GM18519 (cell line): ENCODE measurements at regions not wholly inside any gene's neighbourhood (a gene's known extent, or its start where the extent isn't known, plus 50 kb on each side); places are given as distances from the start of the nearest gene placed in this dataset.

ENCODE experiments used
- ATAC-seq: cut with Tn5 transposase; IDR thresholded peaks from one replicate; pipeline ENCODE4 v1.9.1; 2021; ENCODE audit warnings: mild to moderate bottlenecking, moderate library complexity; ENCODE audit not compliant: unreplicated experiment, low FRiP score

- ATAC-seq: no peak
Observed at GRCh38 chr9:109593612-109594011, 95.5 kb upstream of the PTPN3 start.

GRCh38 chr9:109597496-109597895, 99.4 kb upstream of the PTPN3 start:
- ATAC-seq: no peak

DNA sequence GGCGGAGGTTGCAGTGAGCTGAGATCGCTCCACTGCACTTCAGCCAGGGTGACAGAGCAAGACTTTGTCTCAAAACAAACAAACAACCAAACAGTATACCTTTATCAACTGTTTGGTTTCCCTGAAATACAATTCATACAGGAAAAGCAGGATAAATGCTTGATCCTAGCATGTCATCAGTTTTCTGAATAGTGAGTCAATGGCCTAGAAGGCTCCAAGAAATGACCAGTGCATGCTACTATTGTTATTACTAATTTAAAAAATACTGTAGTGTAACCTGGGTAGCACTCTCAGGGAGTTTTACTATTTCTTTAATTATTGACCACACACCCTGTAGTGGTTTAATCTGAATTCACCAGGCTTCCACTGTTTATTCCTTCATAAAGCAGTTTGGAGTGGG, 101.0 kb upstream of the PTPN3 start:
- no peak for ATAC-seq

DNA sequence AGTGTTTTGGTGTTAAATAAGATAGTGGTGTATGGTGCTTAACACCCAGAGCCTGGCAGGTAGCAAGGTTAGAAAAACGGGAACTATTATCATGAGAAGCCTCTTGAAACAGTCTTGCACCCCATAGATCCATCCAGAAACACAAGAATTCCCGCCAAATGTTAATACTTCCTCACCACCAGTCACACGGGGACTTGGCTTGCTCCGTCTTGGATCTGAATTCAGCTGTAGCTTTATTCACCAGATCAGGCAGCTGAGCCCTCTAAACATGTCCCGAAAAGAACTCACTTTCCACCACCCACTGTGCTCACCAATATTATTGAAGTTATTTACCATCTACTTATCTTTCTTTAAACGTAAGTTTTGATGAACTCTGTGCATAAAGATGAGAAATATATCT, 101.6 kb upstream of the PTPN3 start:
- ATAC-seq: no peak

DNA sequence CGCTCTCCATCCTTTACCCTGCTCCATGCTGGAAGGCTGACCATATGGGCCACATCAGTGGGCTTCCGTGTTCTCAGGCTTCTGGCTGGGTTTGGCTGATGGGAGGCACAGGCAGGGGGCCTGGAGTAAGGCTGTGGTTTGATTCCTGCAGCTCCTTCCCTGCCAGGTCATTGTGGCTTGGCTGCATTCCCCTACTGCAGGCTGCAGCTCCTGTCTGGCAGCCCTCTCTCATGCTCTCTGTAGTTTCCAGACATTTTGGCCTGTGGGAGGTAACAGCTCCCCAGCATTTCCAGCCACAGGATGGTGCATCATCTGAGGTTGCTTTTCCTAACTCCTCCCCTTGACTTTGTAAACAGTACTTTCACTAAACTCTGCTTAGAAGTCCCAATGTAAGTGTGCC, 102.0 kb upstream of the PTPN3 start:
- ATAC-seq: no peak

DNA sequence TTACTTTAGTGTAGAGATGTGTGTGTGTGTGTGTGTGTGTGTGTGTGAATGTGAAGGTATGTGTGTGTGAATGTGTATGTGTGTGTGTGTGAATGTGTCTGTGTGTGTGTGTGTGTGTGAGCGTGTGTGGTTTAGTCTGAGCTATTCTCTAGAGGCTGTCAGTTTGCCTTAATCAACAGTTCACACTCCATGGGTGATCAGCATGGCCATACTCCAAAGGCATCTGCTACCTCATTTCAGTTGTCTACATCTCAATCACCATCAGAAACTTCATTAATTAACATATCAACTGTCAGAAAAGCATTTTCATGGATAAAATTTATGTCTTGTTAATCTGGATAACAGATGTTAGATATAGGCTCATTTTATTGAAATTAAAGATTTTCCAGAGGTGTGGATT, 103.1 kb upstream of the PTPN3 start:
- ATAC-seq: no peak

- ATAC-seq: no peak
Observed at GRCh38 chr9:109602987-109603386, 104.9 kb upstream of the PTPN3 start.

DNA sequence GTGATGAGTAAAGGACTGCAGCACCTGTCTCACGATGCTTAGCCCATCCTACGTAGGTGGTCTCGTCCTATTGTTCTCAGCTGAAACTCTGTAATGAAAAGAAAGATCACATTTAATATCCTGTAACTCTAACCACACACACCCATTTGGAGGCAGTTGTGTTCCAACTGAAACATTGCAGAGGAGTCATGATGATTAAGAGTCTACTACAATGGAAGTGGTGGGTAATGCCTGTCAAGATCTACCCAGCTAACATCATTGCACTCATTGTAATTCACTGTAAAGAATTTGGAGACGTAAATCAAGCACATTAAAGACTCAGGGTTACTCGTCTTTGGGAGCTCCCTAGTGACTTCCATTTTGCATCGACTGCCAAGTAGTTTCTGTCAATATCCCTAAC, 106.0 kb upstream of the PTPN3 start:
- no peak for ATAC-seq

- no peak for ATAC-seq
Observed at GRCh38 chr9:109604781-109605180, 106.7 kb upstream of the PTPN3 start.

DNA sequence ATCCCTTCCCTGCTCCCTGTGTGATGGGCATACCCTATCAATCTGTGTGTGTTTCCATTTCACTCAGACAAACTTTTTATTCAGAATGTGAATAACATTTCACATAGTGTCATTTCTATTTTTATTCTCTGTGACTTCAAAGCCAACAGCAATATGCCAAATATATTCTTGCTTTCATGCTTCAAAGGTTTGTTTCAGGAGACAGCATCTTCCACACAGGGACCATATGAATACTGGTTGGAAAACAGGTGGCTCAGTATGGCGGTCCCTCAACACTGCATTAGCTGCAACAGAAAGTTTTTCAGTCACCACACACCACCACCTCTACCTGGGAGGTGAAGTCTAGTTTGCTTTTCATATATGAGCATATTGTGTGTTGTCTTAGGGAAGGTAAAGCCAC, 111.0 kb upstream of the PTPN3 start:
- no peak for ATAC-seq

- ATAC-seq: no peak
Observed at GRCh38 chr9:109616571-109617120, 118.5 kb upstream of the PTPN3 start.

- ATAC-seq: no peak
Observed at GRCh38 chr9:109619310-109619709, 121.2 kb upstream of the PTPN3 start.

DNA sequence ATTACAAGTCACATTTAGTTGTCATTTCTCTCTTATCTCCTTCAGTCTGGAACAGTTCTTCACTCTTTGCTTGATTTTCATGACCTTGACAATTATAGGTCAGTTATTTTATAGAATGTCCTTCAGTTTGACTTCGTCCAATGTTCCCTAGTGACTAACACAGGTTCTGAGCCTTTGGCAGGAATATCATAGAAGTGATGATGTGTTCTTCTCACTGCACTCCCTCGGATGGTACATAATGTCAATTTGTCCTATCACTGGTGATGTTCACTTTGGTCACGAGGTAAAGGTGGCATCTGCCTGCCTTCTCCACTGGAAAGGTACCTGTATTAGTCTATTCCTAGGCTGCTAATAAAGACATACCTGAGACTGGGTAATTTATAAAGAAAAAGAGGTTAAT, 126.0 kb upstream of the PTPN3 start:
- ATAC-seq: no peak

DNA sequence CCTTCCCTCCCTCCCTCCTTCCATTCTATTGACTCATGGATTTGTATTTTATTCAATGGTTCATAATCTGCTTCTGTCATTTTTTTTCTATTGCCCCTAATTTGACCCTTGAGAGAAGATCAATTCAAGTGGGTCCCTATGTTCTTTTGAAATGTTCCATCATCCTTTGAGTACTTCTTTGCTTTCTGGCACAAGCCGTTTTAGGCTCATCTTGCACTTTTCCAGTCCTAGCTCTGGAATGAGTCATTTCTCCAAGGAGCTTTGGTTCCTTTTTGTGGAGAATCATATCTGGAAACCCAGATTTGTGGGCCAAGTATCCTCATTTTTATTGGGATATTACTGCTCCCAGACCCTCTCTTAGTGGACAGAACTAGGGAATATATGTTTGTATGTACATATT, 126.8 kb upstream of the PTPN3 start:
- no peak for ATAC-seq

DNA sequence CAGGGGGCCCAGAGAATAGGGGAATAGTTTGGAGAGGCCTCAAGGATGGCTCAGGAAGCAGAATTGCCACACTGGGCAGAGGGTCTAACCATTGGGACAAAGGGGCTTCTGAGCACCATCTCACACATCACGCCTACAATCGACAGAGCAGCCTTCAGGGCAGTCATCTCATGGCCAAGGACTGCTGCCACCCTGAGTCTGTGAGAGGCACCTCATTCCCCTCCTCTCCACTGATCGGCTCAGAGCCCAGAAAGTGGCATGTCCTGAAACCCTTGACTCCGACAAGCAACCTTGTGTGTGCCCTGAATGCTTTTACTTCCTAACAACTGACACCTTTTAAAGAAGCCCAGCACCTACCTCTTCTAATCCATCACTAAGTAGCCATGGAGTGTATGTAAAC, 128.9 kb upstream of the PTPN3 start:
- no peak for ATAC-seq

DNA sequence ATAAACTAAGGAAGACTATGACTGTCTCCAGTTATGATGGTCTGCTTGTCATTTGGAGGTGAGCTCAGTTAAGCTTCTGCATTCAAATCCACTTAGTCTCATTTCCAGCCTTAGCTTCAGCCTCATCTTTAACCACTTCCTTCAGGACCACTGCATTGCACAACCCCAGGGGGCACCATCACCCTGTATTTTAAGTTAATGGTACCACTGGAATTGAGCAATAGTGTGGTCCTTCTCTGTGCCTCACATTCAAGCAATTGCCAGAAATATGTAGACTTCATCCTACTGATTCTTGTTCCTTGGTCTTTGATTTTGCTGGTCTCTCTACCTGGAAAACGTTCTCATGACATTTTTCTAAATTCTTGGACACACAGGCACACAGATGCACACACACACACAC, 131.5 kb upstream of the PTPN3 start:
- no peak for ATAC-seq

DNA sequence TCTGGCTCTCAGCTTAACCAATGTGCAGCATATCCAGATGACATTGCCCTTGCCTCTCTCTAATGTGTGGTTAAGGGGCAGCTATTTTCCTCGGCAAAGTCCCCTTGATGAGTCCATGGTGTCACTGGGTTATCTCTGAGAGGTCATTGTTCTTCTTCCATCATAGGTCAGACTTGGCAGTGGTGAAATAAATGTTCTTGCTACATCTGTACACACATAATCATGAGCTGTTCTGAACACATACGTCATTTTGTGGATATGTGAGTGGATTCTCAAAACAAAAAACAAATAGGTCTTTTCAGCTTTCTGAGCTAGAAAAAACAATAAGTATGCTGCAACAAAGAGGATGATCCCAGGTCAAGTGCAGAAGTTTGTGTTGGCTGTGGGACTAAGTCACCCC, 134.7 kb upstream of the PTPN3 start:
- no peak for ATAC-seq

DNA sequence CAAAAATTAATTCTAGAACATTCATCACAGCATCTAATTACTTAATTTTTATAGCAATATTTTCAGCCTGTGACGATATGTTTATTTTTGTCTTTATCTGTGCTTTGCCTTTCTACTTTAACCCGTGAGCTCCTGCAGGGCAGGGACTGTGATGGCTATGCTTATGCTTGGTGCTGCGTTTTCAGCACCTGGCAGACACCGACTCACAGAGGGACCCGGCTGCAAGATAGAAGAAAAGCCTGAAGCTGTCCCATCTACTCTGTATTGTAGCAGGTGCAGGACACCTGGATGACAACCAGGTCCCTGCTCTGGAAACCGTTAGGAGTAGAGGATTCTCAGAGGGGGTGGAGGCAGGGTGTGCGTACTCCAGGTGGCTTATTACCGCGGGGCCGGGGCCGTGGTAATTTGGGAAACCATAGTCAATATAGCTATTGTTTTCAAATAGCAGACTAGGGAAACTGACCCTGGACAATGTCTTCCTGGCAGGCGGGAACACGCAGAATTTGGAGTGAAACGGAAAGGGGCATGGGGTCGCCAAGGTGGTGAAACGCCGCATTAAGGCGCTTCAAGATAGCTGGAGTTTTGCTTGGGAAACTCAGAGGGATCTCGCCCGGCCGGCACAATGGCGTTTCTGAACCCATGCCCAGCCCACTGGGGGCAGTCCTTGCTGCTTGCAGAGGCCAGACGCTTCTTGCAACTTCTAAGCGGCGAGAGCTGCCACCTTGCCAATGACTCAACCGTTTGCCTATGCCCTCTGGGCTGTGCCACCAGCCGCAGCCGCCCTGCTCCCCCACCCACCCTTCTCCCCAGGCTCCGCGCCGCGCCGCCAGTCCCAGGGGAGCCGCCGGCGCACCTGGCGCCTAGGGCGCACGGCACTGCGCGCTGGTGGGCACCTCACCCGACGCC, 140.1 kb upstream of the PALM2AKAP2 start:
- no peak for ATAC-seq

DNA sequence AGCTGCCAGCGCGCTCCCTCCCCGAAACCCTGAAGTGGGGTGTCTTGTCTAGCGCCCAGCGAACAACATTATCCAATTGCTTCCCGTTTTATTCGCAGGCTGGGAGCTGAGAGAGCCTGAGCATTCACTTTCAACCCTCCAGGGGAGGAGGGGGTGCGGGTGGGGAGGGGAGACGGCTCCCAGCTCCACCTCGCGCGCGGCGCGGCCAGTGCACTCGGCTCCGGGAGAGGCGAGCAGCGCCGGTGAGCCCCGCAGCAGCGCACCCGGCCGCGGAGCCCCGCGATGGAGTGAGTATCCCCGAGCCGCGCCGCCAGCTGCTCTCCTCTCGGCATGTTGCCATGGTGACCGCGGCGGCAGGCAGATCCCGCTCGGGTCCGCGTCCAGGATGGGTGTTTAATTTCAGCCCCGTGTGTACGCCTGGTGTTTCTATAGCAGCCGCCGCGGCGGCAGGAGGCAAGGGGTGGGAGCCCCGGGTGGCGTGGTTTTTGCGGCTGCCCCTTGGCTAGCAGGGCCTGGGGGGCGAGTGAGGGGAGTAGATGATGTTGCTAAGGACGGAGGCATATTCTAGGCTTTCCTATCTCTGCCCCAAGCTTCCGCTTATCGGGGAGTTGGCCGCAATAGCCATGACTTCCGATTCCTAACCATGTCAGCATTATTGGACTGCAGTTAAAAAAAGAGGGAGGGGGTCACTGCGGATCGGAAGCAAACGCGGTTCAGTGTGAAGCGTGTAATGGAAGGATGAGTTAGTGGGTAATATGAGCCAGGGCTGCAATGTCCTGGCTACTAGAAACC, 139.2 kb upstream of the PALM2AKAP2 start:
- no peak for ATAC-seq

DNA sequence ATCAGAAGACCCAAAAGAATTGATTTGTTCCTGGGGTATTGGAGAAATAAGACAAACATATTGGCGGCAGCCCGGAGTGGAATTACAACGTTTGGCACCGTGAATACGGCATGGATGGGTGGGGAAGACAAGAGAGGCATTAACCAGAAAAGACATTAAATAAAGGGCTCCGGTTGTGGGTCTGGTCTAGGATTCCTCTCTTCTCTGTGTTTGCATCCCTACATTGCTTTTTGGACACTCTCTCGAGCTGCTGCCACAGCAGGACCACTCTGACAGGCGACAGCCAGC, 138.7 kb upstream of the PALM2AKAP2 start:
- ATAC-seq: no peak

- ATAC-seq: no peak
Observed at GRCh38 chr9:109652112-109652511, 127.9 kb upstream of the PALM2AKAP2 start.

DNA sequence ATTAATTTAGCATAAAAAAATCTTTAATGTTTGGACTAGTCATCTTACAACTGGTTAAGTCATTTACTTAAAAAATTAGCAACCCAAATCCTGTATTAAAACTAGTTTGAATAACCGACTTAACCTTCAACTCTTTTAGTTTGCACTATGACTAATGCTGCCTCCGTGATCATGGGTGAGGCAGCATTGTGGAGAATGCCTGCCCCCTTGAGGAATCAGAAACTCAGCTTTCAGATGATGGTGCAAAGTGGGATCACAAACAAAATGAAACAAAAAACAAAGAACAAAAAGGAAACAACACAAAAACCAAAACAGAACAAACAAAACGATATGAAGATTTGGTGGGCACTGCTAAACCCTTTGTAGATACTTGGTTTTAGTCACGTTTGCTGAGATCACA, 127.0 kb upstream of the PALM2AKAP2 start:
- no peak for ATAC-seq
